CD4-positive, alpha-beta T cell treated with Interleukin-15 for 4 hours (primary cell): ENCODE measurements at regions not wholly inside any gene's neighbourhood (a gene's known extent, or its start where the extent isn't known, plus 50 kb on each side); places are given as distances from the start of the nearest gene placed in this dataset.

Experiments used
- DNase-seq: peaks from one replicate; pipeline ENCODE4 v3.0.0-alpha.2; 2020; ENCODE audit warnings: low spot score

DNA sequence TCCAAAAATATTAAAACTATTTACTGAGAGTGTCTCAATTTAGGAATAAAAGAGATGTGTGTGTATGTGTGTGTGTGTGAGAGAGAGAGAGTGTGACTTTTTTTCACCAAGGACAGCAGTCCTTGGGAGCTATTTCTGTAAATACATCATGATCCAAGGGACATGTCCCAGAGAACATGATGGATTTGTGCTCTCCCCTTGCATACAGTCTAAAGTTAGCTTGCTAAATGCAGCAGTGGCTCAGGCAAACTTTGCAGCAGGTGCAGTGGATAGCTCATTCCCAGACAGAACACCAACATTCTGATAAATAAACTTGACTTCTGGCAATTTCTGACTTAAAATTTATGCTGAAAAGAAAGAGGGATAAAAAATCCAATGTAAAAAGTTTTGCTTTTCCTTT is 55.4 kb upstream of the SGCD start:
- no peak for DNase-seq

DNA sequence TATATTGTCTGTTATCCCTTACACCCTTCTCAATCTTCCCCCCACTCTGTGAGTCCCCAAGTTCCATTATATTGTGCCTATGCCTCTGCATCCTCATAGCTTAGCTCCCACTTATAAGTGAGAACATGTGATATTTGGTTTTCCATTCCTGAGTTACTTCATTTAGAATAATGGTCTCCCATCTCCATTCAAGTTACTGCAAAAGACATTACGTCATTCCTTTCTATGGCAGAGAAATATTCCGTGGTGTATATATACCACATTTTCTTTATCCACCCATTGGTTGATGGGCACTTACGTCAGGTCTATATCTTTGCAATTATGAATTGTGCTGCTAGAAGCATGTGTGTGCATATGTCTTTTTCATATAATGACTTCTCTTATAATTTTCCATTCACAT is 54.8 kb upstream of the SGCD start:
- DNase-seq: no peak

DNA sequence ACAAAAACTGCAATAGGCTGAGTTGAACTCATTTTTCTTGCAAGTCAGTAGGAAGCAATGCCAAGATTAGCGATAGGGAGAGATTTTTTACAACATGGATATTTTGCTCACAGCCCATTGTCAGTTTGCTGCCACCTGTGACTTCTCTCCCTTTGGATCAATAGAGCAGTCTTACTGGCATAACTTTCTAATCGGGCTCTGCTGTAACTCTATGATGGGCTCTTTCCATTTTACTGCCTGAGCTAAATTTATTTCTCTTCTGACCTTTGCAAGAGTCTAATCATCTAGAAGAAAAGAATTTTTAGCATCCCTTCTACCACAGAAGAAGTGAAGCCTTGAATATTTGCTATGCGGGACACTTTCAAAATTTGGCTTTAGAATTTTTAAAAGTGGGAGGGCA is 53.6 kb upstream of the SGCD start:
- DNase-seq: no peak

DNA sequence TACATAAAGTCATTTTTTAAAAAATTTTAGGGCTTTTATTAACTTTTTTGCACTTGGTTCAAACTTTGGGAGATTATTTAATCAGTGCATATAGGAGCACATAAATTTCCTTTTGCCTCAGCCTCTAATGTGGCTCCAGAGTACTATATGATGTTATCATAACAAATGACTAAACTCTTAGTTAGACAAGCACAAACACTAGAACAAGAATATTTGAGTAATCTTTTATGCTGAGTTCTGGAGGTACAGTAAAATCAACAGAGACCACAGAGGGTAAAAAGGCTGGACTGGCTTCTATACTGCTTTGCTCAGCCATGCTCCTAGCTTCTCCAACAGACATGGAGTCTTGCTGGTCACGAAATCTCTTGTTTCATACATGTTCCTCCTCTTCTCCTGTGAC is 52.5 kb upstream of the SGCD start:
- no peak for DNase-seq
